ENCODE measurements at regions not wholly inside any gene's neighbourhood (a gene's known extent, or its start where the extent isn't known, plus 50 kb on each side); places are given as distances from the start of the nearest gene placed in this dataset.

DNA sequence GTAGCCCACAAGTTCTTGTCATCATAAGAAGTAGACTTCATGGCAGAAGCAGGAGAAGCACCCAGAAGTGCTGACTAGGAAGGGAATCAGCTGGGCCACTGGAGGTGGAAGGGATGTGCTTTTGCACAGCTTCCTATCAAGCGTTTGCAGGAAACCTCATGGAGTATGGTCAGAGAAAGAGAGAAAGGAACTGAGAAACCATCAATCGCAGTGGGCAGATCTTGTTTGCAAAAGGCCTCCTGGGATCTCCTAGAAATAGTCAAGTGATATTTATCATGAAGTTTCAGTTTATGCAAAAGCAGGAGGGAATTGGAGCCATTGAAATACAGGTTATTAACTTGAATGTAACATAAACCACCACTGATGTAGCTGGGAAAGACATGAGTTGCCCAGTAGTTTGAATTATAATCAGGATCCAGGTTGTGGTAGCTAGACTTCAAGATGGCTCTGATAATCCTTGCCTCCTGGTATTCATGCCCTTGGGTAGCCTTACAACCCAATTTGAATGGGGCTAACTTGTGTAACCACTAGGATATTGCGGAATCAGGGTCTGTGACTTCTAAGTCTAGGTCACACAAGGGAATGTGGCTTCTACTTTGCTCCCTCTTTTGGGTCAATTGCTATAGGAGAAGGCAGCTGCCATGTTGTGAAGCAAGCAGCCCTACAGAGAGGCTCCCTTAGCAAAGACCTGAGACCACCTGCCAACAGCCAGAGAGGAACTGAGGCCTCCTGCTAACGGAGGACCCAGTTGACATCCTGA lies 69.8 kb upstream of the TCF4 start:
- no peak for TF ChIP-seq POLR2AphosphoS5 (IDR thresholded peaks at IDR 0.05; ENCODE audit: low read depth, low read length)
- TF ChIP-seq REST (IDR thresholded peaks at IDR 0.05; ENCODE audit: insufficient read depth in 1 of 2, low read depth in 2 of 2, low read length in 1 of 2) = no peak
- TF ChIP-seq, protein P1, sequence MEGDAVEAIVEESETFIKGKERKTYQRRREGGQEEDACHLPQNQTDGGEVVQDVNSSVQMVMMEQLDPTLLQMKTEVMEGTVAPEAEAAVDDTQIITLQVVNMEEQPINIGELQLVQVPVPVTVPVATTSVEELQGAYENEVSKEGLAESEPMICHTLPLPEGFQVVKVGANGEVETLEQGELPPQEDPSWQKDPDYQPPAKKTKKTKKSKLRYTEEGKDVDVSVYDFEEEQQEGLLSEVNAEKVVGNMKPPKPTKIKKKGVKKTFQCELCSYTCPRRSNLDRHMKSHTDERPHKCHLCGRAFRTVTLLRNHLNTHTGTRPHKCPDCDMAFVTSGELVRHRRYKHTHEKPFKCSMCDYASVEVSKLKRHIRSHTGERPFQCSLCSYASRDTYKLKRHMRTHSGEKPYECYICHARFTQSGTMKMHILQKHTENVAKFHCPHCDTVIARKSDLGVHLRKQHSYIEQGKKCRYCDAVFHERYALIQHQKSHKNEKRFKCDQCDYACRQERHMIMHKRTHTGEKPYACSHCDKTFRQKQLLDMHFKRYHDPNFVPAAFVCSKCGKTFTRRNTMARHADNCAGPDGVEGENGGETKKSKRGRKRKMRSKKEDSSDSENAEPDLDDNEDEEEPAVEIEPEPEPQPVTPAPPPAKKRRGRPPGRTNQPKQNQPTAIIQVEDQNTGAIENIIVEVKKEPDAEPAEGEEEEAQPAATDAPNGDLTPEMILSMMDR (IDR thresholded peaks at IDR 0.05) = no peak
- TF ChIP-seq TCF7L2 (IDR thresholded peaks at IDR 0.05; ENCODE audit: low read depth, low read length) = no peak
- no peak for TF ChIP-seq SIN3A (IDR thresholded peaks at IDR 0.05; ENCODE audit: borderline replicate concordance, insufficient read depth, low read depth, low read length)
- Histone ChIP-seq H3K4me1 (ENCODE audit: control insufficient read depth, insufficient read depth, low read length) (no peaks in the 10 kb centered on the region), H3K27ac (ENCODE audit: low read length) (no peak overlapping the region), H3K4me3 (ENCODE audit: low read depth in 2 of 2, low read length in 2 of 2) (no peak overlapping the region), H3K27me3 (ENCODE audit: control insufficient read depth, insufficient read depth, low read length) (no peaks in the 10 kb centered on the region), H3K9me3 (ENCODE audit: control insufficient read depth, insufficient read depth, low read depth, low read length) (no peaks in the 10 kb centered on the region), H3K36me3 (ENCODE audit: control insufficient read depth, insufficient read depth, low read length) (no peaks in the 10 kb centered on the region)
- intact Hi-C loops (cut with micrococcal nuclease; ENCODE audit: unreplicated experiment) = no loop called here
- BruUV-seq (replicated peaks) = no TSS peak
- POLR2A ChIA-PET = no interaction called here
- CTCF ChIA-PET = no interaction called here
- no peak for DNase-seq (ENCODE audit: low read depth, low spot score)
- no peak for ATAC-seq
- in situ Hi-C loops (cut with HindIII; ENCODE audit: low pct_unique_long_range_greater_than_20kb, low sequenced_read_pairs) = no loop called here

- H3K27ac ChIP-seq (ENCODE audit: low read length) = no peak overlapping the region
- ChIA-PET CTCF (no interaction called here), POLR2A (no interaction called here)
- H3K4me3 ChIP-seq (ENCODE audit: low read depth in 2 of 2, low read length in 2 of 2) = no peak overlapping the region
- ATAC-seq = no peak
- no peaks in the 10 kb centered on the region for H3K27me3 ChIP-seq (ENCODE audit: control insufficient read depth, insufficient read depth, low read length)
- in situ Hi-C loops (cut with HindIII; ENCODE audit: low pct_unique_long_range_greater_than_20kb, low sequenced_read_pairs) = no loop called here
- DNase-seq (ENCODE audit: low read depth, low spot score) = no peak
- H3K9me3 ChIP-seq (ENCODE audit: control insufficient read depth, insufficient read depth, low read depth, low read length) = no peaks in the 10 kb centered on the region
- no peaks in the 10 kb centered on the region for H3K4me1 ChIP-seq (ENCODE audit: control insufficient read depth, insufficient read depth, low read length)
- H3K36me3 ChIP-seq (ENCODE audit: control insufficient read depth, insufficient read depth, low read length) = no peaks in the 10 kb centered on the region
- intact Hi-C loops (cut with micrococcal nuclease; ENCODE audit: unreplicated experiment) = no loop called here
- BruUV-seq (replicated peaks) = no TSS peak
- TF ChIP-seq REST (IDR thresholded peaks at IDR 0.05; ENCODE audit: insufficient read depth in 1 of 2, low read depth in 2 of 2, low read length in 1 of 2) = no peak
- TF ChIP-seq SIN3A (IDR thresholded peaks at IDR 0.05; ENCODE audit: borderline replicate concordance, insufficient read depth, low read depth, low read length) = no peak
- no peak for TF ChIP-seq POLR2AphosphoS5 (IDR thresholded peaks at IDR 0.05; ENCODE audit: low read depth, low read length)
- no peak for TF ChIP-seq TCF7L2 (IDR thresholded peaks at IDR 0.05; ENCODE audit: low read depth, low read length)
- TF ChIP-seq, protein P1 (IDR thresholded peaks at IDR 0.05) = no peak
These were observed 67.0 kb upstream of the TCF4 start for GRCh38 chr18:55654986-55655385.

Measured in Panc1 (cell line).